ENCODE measurements at regions not wholly inside any gene's neighbourhood (a gene's known extent, or its start where the extent isn't known, plus 50 kb on each side); places are given as distances from the start of the nearest gene placed in this dataset.
"Not testable (repeated sequence)": the region's sequence is repeated elsewhere in the genome, so short reads cannot be mapped to it uniquely, and the experiment has no call there.

- H3K27ac ChIP-seq, result no peak overlapping the region
- ChIA-PET POLR2A (ENCODE audit: low non-redundant PET) (no interaction called here), CTCF (no interaction called here)
- no peak for TF ChIP-seq CTCF (conservative IDR thresholded peaks at IDR 0.05; ENCODE audit: low read depth)
- no peak for DNase-seq (ENCODE audit: low spot score)
These were observed 483.4 kb downstream of the SIPA1L2 start for GRCh38 chr1:232146514-232146913.

GRCh38 chr1:232145768-232146167, 484.2 kb downstream of the SIPA1L2 start:
- CTCF ChIA-PET, result interaction anchor here (0.7 kb wide), 1 partner anchor 426 kb away, joined by 5 read pairs; no protein-coding TSS in a partner anchor
- DNase-seq (ENCODE audit: low spot score), result no peak
- POLR2A ChIA-PET (ENCODE audit: low non-redundant PET), result no interaction called here
- TF ChIP-seq CTCF (conservative IDR thresholded peaks at IDR 0.05; ENCODE audit: low read depth), result no peak
- H3K27ac ChIP-seq, result no peak overlapping the region

GRCh38 chr1:232144696-232145230, 485.2 kb downstream of the SIPA1L2 start:
- ChIA-PET CTCF (no interaction called here), POLR2A (ENCODE audit: low non-redundant PET) (no interaction called here)
- H3K27ac ChIP-seq, result no peak overlapping the region
- no peak for DNase-seq (ENCODE audit: low spot score)
- TF ChIP-seq CTCF (conservative IDR thresholded peaks at IDR 0.05; ENCODE audit: low read depth), result no peak

- TF ChIP-seq CTCF (conservative IDR thresholded peaks at IDR 0.05; ENCODE audit: low read depth), result no peak
- CTCF ChIA-PET, result no interaction called here
- peak overlapping the region; percentile 92 for H3K27ac ChIP-seq
- POLR2A ChIA-PET (ENCODE audit: low non-redundant PET), result no interaction called here
- no peak for DNase-seq (ENCODE audit: low spot score)
These were observed 486.5 kb downstream of the SIPA1L2 start for GRCh38 chr1:232143315-232143886.

GRCh38 chr1:232142403-232143314, 487.3 kb downstream of the SIPA1L2 start:
- H3K27ac ChIP-seq, result peak overlapping the region; percentile 92
- POLR2A ChIA-PET (ENCODE audit: low non-redundant PET), result no interaction called here

GRCh38 chr1:232141167-232141448, 488.8 kb downstream of the SIPA1L2 start:
- H3K27ac ChIP-seq; POLR2A ChIA-PET (ENCODE audit: low non-redundant PET); DNase-seq (ENCODE audit: low spot score): not testable (repeated sequence)

More at GRCh38 chr1:232142403-232143314, 487.3 kb downstream of the SIPA1L2 start:
- CTCF ChIA-PET, result interaction anchor here (0.6 kb wide), 1 partner anchor 99 kb away, joined by 4 read pairs; no protein-coding TSS in a partner anchor
- TF ChIP-seq CTCF (conservative IDR thresholded peaks at IDR 0.05; ENCODE audit: low read depth), result no peak
- DNase-seq (ENCODE audit: low spot score), result peak; percentile 74

More at GRCh38 chr1:232141167-232141448, 488.8 kb downstream of the SIPA1L2 start:
- CTCF ChIA-PET, result not testable (repeated sequence)
